ENCODE measurements at regions not wholly inside any gene's neighbourhood (a gene's known extent, or its start where the extent isn't known, plus 50 kb on each side); places are given as distances from the start of the nearest gene placed in this dataset.

DNA sequence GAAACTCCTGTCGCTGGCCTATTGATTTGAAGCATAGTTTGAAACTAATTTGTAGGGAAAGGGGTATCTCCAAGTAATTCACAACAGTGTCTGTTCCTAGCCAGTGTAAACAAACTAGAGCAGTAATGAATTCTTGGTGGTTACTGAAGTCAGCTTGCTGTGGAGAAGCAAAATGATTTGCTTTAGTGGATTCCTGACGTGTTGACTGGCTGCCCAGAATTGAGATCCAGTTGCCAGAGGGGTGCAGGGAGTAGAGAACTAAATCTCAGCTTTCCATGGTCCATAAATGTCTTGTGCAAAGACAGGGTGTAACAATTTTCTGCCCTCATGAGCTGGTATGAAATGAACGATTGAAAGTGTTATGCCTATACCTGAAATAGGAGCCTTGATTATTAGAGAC is 382.5 kb upstream of the KIRREL3 start:
- Histone ChIP-seq H3K27ac (no peak overlapping the region), H3K4me3 (no peak overlapping the region), H3K4me1 (replicated peaks in 1 of 2) (peaks cover 0 to 5% of the 10 kb centered on the region in 2 donors)
- peak in 1 of 8 experiments; percentile 38 for ATAC-seq (replicated peaks in 6 of 8)
- WGBS, 10 experiments: 0 to 88% (median 57%) methylated on average over 1 to 3 of the region's 3 CpGs; no CpG with 5 or more reads in 1 of the 10 experiments
- in situ Hi-C loops (cut with MboI; ENCODE audit: low pct_unique_long_range_greater_than_20kb in 2 of 9, low sequenced_read_pairs in 9 of 9, unreplicated experiment in 9 of 9): no loop called here

DNA sequence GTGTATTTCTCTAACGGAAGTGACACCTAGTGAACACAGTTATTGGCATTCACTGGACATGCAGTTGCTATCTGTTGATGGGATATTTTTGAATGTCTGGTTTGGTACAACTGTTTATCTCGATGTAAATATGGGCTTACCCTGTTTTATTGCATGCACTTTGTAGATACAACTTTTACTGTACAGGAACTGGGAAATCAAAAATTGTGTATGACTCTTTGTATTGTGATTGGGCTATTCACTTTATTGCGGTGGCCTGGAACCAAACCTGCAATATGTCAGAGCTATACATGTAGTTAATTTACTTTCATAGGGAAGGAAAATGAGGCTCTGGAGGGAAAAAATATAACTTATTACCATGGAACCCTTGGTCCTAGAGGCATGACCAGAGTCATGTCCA is 380.7 kb upstream of the KIRREL3 start:
- peaks cover 0 to 5% of the 10 kb centered on the region in 2 donors for H3K4me1 ChIP-seq (replicated peaks in 1 of 2)
- H3K4me3 ChIP-seq: no peak overlapping the region
- no peak for ATAC-seq (replicated peaks in 6 of 8)
- in situ Hi-C loops (cut with MboI; ENCODE audit: low pct_unique_long_range_greater_than_20kb in 2 of 9, low sequenced_read_pairs in 9 of 9, unreplicated experiment in 9 of 9): no loop called here
- H3K27ac ChIP-seq: no peak overlapping the region
- WGBS, 10 experiments: 0 to 80% (median 60%) methylated on average over 1 to 3 of the region's 3 CpGs; no CpG with 5 or more reads in 1 of the 10 experiments

DNA sequence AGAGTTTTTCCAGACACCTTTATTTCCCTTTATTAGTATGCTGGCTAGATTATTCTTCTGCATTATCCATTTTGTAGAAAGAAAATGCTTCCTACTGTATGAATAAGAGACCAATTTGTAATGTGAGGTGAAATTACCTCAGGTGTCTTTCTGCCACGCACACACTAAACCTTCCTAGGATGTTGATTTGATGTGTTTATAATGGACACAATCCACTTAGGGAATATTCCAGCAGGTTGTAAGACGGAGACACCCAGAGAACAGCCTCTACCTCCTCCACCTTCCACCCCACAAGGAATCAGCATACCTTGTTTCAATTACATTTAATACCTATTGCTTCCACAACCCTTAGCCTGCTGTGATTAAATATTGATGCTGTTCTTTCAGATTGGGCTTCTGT is 379.1 kb upstream of the KIRREL3 start:
- H3K27ac ChIP-seq: no peak overlapping the region
- in situ Hi-C loops (cut with MboI; ENCODE audit: low pct_unique_long_range_greater_than_20kb in 2 of 9, low sequenced_read_pairs in 9 of 9, unreplicated experiment in 9 of 9): no loop called here
- no peak for ATAC-seq (replicated peaks in 6 of 8)
- no peak overlapping the region for H3K4me3 ChIP-seq
- peaks cover 0 to 5% of the 10 kb centered on the region in 2 donors for H3K4me1 ChIP-seq (replicated peaks in 1 of 2)
- 0 to 100% (median 50%) methylated on average over 1 to 2 of the region's 2 CpGs; no CpG with 5 or more reads in 3 of the 10 experiments for WGBS, 10 experiments

DNA sequence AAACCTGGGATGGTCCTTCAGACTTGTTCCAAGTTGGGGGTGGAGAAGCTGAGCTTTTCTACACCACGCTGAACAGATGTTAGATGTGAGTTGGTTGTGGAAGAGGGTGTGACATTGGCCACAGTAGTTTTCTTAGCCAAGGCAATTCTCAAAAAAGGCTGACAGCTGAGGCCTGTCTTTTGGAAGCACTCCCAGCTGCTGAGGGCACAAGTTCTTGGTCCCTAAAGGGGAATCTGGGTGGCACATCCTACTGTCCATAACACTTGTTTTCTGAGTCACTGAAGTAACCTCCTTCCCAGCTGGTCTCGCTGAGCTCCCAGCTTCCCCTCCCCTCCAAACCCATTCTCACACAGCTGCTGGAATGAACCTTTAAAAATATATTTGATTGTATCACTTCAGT is 375.7 kb upstream of the KIRREL3 start:
- WGBS, 10 experiments: 0 to 71% (median 29%) methylated on average over 1 of the region's 2 CpGs; no CpG with 5 or more reads in 6 of the 10 experiments
- in situ Hi-C loops (cut with MboI; ENCODE audit: low pct_unique_long_range_greater_than_20kb in 2 of 9, low sequenced_read_pairs in 9 of 9, unreplicated experiment in 9 of 9): no loop called here
- Histone ChIP-seq H3K4me1 (replicated peaks in 1 of 2) (peaks cover 0 to 5% of the 10 kb centered on the region in 2 donors), H3K27ac (no peak overlapping the region), H3K4me3 (no peak overlapping the region)
- no peak for ATAC-seq (replicated peaks in 6 of 8)

DNA sequence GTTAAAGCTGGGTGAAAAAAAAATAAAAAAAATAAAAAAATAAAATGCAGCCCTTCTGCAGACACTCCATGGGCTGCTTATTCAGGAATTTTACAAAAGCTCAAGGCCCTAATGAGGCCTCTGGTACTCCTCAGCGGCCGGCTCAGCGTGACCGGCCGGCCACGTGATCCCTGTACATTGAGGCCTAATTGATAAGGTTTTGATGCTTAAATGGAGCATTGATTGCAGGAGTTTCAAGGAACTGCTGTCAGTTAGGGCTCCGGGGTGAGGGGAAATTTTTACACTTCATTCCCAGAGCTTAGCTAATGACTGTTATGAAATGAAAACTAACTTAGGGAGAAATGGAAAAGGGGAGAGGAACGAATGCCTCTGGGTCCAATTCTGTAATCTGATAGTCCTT is 368.8 kb upstream of the KIRREL3 start:
- Histone ChIP-seq H3K27ac (no peak overlapping the region), H3K4me3 (no peak overlapping the region), H3K4me1 (replicated peaks in 1 of 2) (no peaks in the 10 kb centered on the region)
- in situ Hi-C loops (cut with MboI; ENCODE audit: low pct_unique_long_range_greater_than_20kb in 2 of 9, low sequenced_read_pairs in 9 of 9, unreplicated experiment in 9 of 9): no loop called here
- WGBS, 10 experiments: 0 to 94% (median 75%) methylated on average over 1 to 8 of the region's 8 CpGs; no CpG with 5 or more reads in 2 of the 10 experiments
- ATAC-seq (replicated peaks in 6 of 8): peak in 2 of 8 experiments; percentile 37 to 41

DNA sequence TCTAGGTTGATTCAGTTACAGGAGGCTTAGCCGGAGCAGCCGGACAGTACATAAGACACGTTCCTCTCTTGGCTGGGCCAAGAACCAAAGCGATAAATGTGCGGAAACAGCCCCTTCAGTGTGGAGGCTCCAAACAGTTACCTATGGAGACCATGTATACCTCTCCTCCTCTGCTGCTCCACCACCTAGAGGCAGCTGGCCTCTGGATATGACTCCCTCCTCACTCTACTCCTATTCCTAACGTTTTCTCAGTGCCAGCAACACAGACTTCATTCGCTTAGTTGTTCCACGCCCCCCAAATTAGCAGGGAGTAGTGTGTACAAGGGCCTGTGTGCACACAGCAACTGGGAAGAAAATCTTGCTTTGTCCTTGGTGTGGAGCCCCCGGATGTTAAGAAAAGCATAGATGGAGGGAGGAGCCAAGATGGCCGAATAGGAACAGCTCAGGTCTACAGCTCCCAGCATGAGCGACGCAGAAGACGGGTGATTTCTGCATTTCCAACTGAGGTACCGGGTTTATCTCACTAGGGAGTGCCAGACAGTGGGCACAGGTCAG is 362.3 kb upstream of the KIRREL3 start:
- Histone ChIP-seq H3K4me3 (no peak overlapping the region), H3K27ac (no peak overlapping the region), H3K4me1 (replicated peaks in 1 of 2) (peaks cover 3 to 9% of the 10 kb centered on the region in 2 donors)
- peak in 3 of 8 experiments; percentile 34 to 49 (median 36) for ATAC-seq (replicated peaks in 6 of 8)
- in situ Hi-C loops (cut with MboI; ENCODE audit: low pct_unique_long_range_greater_than_20kb in 2 of 9, low sequenced_read_pairs in 9 of 9, unreplicated experiment in 9 of 9): no loop called here
- 17 to 100% (median 84%) methylated on average over 2 to 9 of the region's 14 CpGs; no CpG with 5 or more reads in 2 of the 10 experiments for WGBS, 10 experiments

DNA sequence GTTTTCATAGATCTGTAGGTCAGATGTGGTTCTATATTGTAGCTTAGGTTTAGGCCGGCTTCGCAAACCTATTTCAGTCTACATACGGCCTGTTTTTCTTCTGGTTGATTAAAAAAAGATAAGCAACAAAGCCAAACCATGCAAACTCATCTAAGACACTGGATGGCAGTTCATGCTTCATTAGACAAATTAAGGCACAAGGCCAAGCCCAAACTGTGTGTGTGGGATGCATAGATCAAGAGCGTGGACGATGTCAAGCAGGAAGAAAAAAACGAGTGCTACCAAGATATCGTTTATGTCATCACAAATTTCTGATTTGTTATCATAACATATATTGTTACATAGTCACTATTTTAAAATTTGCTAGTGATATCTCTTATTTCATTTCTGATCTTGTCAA is 357.6 kb upstream of the KIRREL3 start:
- in situ Hi-C loops (cut with MboI; ENCODE audit: low pct_unique_long_range_greater_than_20kb in 2 of 9, low sequenced_read_pairs in 9 of 9, unreplicated experiment in 9 of 9): no loop called here
- Histone ChIP-seq H3K4me3 (no peak overlapping the region), H3K4me1 (replicated peaks in 1 of 2) (peaks cover 0 to 10% of the 10 kb centered on the region in 2 donors), H3K27ac (no peak overlapping the region)
- peak in 2 of 8 experiments; percentile 60 to 68 for ATAC-seq (replicated peaks in 6 of 8)
- WGBS, 10 experiments: 0 to 80% (median 64%) methylated on average over 1 to 7 of the region's 7 CpGs

DNA sequence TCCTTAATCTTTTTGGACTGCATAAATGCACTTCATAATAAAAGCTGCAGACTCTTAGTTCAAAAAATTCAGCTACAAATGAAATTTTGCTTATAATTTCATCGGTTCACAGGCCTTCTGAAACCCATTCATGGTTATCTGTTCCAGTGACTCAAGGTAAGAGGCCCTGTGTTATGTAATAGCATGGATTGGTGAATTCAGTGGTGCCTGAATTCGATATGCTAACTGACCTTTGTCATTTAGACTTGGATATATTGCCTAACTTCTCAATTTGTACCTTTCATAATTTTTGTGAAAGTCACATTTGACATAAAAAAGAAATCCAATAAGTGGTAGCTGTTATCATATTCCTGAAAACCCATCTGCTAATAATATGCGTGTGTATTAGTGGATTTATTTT is 349.9 kb upstream of the KIRREL3 start:
- in situ Hi-C loops (cut with MboI; ENCODE audit: low pct_unique_long_range_greater_than_20kb in 2 of 9, low sequenced_read_pairs in 9 of 9, unreplicated experiment in 9 of 9): no loop called here
- ATAC-seq (replicated peaks in 6 of 8): no peak
- WGBS, 10 experiments: 5 to 100% (median 72%) methylated on average over 1 to 3 of the region's 3 CpGs
- Histone ChIP-seq H3K4me1 (replicated peaks in 1 of 2) (no peaks in the 10 kb centered on the region), H3K27ac (no peak overlapping the region), H3K4me3 (no peak overlapping the region)

DNA sequence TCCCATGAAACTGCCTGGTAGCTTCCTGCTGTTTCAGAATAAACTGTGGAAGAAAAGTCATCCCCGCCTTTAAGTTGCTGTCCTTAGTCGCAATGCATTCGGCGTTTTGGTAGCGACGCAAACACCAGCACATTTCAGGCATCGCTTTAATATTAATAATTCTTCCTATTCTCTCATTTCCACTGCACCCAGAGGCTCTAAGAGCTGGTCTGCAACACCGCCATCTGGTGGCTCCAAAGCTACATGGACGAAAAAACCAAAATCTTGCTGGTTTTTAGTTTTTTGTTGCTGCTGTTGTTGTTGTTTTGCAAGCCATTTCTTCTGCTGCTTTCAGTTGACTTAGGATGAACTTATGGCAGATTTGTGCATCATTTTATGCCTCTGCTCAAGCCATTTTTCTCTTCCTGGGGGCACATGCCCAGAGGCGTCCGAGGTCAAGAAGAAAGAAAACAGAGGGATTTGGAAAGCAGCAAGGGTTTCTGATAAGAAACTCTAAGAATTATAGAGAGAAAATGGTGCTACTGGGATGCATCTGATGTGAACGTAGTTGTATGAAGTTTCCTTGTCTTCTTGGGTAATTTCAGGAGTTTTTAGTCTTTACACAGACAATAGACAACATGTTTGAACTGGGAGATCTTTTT is 345.4 kb upstream of the KIRREL3 start:
- in situ Hi-C loops (cut with MboI; ENCODE audit: low pct_unique_long_range_greater_than_20kb in 2 of 9, low sequenced_read_pairs in 9 of 9, unreplicated experiment in 9 of 9): loop anchor here in 3 of 9 experiments (10.0 to 25.0 kb wide), 3 partner anchors 331 to 909 kb away; partner anchors contain the start of gene KIRREL3 (in 2 of the 3)
- Histone ChIP-seq H3K4me1 (replicated peaks in 1 of 2) (no peaks in the 10 kb centered on the region), H3K4me3 (no peak overlapping the region), H3K27ac (no peak overlapping the region)
- ATAC-seq (replicated peaks in 6 of 8): peak in 2 of 8 experiments; percentile 37
- WGBS, 10 experiments: 0 to 57% (median 40%) methylated on average over 1 to 12 of the region's 12 CpGs; no CpG with 5 or more reads in 1 of the 10 experiments

DNA sequence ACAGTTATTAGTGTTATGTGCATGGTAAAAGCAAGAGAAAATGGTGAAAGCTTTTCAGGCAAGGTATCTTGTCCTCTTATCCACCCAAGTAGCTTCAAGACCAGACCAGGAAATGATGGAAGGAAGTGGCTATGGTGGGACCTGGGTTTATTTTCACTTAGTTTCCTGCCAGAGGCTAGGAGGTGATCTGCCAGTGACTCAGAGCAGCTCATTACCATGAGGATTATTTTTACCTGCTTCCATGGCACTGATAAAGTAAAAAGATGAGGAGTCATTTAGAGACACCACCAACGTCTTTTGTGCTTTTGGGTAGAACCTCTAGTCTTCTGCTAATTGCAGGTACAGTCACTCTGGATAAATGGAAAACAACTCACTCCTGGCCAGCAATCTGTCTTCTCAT is 339.9 kb upstream of the KIRREL3 start:
- in situ Hi-C loops (cut with MboI; ENCODE audit: low pct_unique_long_range_greater_than_20kb in 2 of 9, low sequenced_read_pairs in 9 of 9, unreplicated experiment in 9 of 9): loop anchor here in 3 of 9 experiments (10.0 to 25.0 kb wide), 3 partner anchors 326 to 903 kb away; partner anchors contain the start of gene KIRREL3 (in 2 of the 3)
- 14 to 90% (median 80%) methylated on average over 1 of the region's 1 CpG; no CpG with 5 or more reads in 7 of the 10 experiments for WGBS, 10 experiments
- no peak overlapping the region for H3K27ac ChIP-seq

DNA sequence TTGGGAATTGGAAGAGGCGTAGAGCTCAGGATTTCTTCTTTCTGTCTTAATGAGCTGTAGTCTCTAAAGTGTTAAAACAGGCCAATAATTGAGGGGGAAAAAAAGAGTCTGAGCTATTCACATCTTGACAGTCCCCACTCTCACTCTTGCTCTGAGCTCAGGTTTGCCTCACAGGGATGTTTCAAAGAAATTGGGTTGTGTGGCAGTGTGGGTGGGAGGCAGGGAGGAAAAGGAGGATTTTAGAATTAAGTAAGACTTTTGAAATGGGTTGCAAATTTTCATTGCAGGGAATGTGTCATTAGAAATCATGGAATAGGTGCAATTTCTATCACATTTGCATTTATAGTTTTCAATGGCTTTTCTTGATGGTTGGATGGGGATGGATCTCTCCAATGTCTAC is 338.8 kb upstream of the KIRREL3 start:
- 0 to 100% (median 74%) methylated on average over 1 of the region's 1 CpG; no CpG with 5 or more reads in 2 of the 10 experiments for WGBS, 10 experiments
- no peak for ATAC-seq (replicated peaks in 6 of 8)
- Histone ChIP-seq H3K27ac (no peak overlapping the region), H3K4me3 (no peak overlapping the region), H3K4me1 (replicated peaks in 1 of 2) (no peaks in the 10 kb centered on the region)
- in situ Hi-C loops (cut with MboI; ENCODE audit: low pct_unique_long_range_greater_than_20kb in 2 of 9, low sequenced_read_pairs in 9 of 9, unreplicated experiment in 9 of 9): loop anchor here in 3 of 9 experiments (25.0 kb wide), 2 partner anchors 327 to 902 kb away; partner anchors contain the start of gene KIRREL3 (in 2 of the 3)

More for the DNA sequence above, 339.9 kb upstream of the KIRREL3 start:
- Histone ChIP-seq H3K4me3 (no peak overlapping the region), H3K4me1 (replicated peaks in 1 of 2) (no peaks in the 10 kb centered on the region)
- ATAC-seq (replicated peaks in 6 of 8): no peak

DNA sequence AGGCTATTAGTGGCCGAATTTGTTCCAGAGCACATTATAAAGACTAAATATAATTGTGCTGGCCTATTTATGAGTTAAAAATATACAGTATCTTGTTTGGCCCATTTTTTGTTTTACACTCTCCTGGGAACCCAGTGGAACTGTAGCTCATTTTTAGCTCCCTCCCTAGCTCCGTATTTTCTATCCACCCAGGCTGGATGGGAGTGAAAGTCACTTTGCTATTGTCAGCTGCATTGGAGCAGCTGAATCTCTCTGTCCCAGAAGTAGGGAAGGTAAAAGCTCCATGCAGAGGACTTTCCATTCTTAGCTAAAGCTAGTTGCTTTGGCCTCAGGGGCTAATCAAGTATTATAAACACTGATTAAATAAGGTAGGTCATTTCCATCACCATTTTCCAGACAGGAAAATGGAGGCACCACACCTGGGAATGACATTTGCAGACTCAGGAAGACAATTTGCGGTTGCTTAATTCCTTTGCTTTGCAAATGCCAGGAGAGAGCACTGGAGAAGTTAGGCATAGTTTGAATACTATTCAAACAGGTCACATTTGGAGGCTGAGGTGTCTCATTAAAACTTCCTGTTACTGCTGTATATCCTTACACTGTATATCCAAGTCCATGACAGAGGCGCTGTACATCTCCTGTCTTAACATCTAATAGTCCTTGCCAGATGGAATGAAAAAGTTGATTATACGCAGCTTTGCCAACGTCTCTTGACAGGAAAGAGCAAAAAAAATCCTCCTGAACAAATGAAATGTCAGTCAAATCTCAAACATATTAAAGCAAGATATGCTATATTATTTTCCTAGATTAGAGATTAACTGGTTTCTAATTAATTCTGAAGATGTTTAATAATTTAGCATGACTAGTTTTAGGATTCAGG is 338.1 kb upstream of the KIRREL3 start:
- ATAC-seq (replicated peaks in 6 of 8): no peak
- in situ Hi-C loops (cut with MboI; ENCODE audit: low pct_unique_long_range_greater_than_20kb in 2 of 9, low sequenced_read_pairs in 9 of 9, unreplicated experiment in 9 of 9): loop anchor here in 3 of 9 experiments (25.0 kb wide), 2 partner anchors 326 to 901 kb away; partner anchors contain the start of gene KIRREL3 (in 2 of the 3)
- no peak overlapping the region for H3K27ac ChIP-seq
- WGBS, 10 experiments: 10 to 90% (median 71%) methylated on average over 2 to 6 of the region's 6 CpGs
- H3K4me3 ChIP-seq: no peak overlapping the region
- no peaks in the 10 kb centered on the region for H3K4me1 ChIP-seq (replicated peaks in 1 of 2)
